Activated naive CD8-positive, alpha-beta T cell treated with anti-CD3 and anti-CD28 coated beads, Interleukin-2, amount 50 U/mL, for 24 hours (primary cell): ENCODE measurements at regions not wholly inside any gene's neighbourhood (a gene's known extent, or its start where the extent isn't known, plus 50 kb on each side); places are given as distances from the start of the nearest gene placed in this dataset.

Experiments
- ATAC-seq: fragments of 150-1000 bp; cut with Tn5 transposase; one replicate; pipeline ENCODE4 v1.10.0; 2021
- DNase-seq: peaks from one replicate; pipeline ENCODE4 v3.0.0; 2021
- H3K27ac Mint-ChIP-seq: one replicate; pipeline ENCODE4 v1.8.0; 2021; ENCODE audit warnings: mild to moderate bottlenecking, mixed read lengths
- H3K27me3 Mint-ChIP-seq: one replicate; pipeline ENCODE4 v1.8.0; 2021; ENCODE audit warnings: mixed read lengths
- H3K36me3 Mint-ChIP-seq: one replicate; pipeline ENCODE4 v1.8.0; 2021; ENCODE audit warnings: low read depth, mixed read lengths
- H3K4me1 Mint-ChIP-seq: one replicate; pipeline ENCODE4 v1.8.0; 2021; ENCODE audit warnings: mixed read lengths
- H3K4me3 Mint-ChIP-seq: one replicate; pipeline ENCODE4 v1.8.0; 2021; ENCODE audit warnings: mild to moderate bottlenecking, moderate library complexity, mixed read lengths
- H3K9me3 Mint-ChIP-seq: one replicate; pipeline ENCODE4 v1.8.0; 2021; ENCODE audit warnings: mixed read lengths

DNA sequence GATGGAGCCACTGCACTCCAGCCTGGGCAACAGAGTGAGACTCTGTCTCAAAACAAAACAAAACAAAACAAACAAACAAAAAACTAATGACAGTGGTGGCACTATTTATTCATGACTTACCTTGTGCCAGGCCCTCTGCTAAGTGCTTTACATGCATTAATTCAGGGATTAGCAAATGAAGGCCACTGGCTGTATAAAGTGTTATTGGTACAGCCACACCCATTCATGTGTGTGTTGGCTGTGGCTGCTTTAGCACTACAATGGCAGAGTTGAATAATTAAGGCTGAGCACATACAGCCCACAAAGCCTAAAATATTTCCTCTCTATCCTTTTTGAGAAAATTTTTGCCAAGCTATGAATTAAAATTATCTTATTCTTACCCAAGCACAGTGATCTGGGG is 531.8 kb upstream of the CDH5 start:
- ATAC-seq: no peak
- H3K9me3 Mint-ChIP-seq: no peaks in the 10 kb centered on the region
- no peaks in the 10 kb centered on the region for H3K4me1 Mint-ChIP-seq
- no peak overlapping the region for H3K4me3 Mint-ChIP-seq
- DNase-seq: no peak
- H3K36me3 Mint-ChIP-seq: no peaks in the 10 kb centered on the region
- no peaks in the 10 kb centered on the region for H3K27me3 Mint-ChIP-seq
- no peak overlapping the region for H3K27ac Mint-ChIP-seq

DNA sequence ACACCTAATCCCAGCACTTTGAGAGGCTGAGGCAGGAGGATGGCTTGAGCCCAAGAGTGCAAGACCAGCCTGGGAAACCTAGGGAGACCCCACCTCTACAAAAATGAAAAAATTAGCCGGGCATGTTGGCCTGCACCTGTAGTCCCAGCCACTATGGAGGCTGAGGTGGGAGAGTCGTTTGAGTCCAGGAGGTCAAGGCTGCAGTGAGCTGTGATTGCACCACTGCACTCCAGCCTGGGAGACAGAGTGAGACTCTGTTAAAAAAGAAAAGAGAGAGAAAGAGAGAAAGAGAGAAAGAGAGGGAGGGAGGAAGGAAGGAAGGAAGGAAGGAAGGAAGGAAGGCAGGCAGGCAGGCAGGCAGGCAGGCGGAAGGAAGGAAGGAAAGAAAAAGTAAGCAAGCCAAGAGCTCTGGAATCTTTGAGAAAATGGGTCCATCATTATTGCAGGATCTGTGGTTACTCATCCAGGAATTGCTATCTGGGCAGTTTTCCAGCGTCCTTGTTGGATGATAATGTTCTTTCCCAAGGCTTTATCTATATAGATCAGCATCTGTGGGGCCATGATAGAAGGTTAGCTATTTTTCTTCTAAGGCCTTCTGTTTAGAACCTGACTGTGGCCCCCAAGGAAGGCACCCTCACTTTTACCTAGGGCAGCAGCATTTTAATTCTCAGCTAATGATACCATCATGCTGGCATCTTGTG is 533.2 kb upstream of the CDH5 start:
- ATAC-seq: no peak
- H3K9me3 Mint-ChIP-seq: no peaks in the 10 kb centered on the region
- no peak overlapping the region for H3K4me3 Mint-ChIP-seq
- no peaks in the 10 kb centered on the region for H3K4me1 Mint-ChIP-seq
- no peak for DNase-seq
- no peaks in the 10 kb centered on the region for H3K27me3 Mint-ChIP-seq
- no peaks in the 10 kb centered on the region for H3K36me3 Mint-ChIP-seq
- no peak overlapping the region for H3K27ac Mint-ChIP-seq

DNA sequence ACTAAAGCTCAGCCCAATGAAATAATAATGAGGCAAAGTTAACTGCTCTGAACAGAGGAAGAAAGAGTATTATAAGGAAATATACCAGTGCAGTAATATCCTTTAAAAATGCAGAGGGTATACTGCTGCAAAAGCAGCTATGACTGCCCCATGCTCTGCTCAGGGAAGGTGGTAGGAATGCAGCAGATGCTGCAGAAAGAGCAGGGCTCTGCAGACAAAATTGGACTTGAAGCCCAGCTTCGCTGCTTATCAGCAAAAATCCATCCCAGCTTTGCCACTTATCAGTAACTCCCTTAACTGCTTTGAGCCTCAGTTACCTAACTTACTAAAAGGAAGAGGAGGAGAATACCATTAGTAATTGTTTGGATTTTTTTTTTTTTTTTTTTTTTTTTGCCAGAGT is 533.8 kb upstream of the CDH5 start:
- Mint-ChIP-seq H3K4me1 (no peaks in the 10 kb centered on the region), H3K9me3 (no peaks in the 10 kb centered on the region), H3K36me3 (no peaks in the 10 kb centered on the region), H3K4me3 (no peak overlapping the region), H3K27me3 (no peaks in the 10 kb centered on the region), H3K27ac (no peak overlapping the region)
- ATAC-seq (no peak), DNase-seq (no peak)

DNA sequence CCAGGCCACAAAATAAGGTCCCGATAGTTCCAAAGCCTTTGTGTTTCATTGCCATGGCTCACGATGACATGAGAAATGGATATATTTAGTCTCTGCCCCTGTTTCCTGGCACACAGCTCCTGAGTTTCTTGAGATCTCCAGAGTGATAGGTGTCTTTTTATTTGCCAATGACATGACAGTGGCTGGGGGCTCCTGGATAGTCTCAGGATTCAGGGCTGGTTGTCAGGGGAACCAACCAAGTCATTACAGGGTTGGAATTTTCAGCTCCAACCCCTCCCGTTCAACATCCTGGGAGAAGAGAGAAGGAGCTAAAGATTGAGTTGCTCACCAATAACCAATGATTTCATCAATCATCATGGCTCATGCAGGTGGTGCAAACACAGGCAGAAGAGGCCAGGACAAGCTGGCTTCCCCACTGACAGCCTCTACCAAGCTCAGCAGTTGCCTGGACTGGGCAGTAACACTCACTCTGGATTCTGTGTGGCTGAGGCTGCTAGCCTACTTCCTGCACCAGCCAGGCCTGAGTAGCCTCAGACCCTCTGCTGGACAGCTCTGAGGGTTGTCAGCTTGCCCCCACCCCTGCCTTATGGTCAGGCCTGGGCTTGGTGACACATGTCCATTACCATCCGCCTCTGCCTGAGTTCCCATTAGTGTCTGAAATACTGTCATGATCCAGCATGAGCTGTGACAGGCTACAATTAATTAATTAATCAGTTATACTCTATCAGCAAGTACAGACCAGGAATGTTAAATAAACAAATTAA is 534.4 kb upstream of the CDH5 start:
- Mint-ChIP-seq H3K4me3 (no peak overlapping the region), H3K4me1 (no peaks in the 10 kb centered on the region), H3K36me3 (no peaks in the 10 kb centered on the region), H3K27me3 (no peaks in the 10 kb centered on the region), H3K27ac (no peak overlapping the region), H3K9me3 (peaks cover 3% of the 10 kb centered on the region)
- DNase-seq (no peak), ATAC-seq (no peak)

DNA sequence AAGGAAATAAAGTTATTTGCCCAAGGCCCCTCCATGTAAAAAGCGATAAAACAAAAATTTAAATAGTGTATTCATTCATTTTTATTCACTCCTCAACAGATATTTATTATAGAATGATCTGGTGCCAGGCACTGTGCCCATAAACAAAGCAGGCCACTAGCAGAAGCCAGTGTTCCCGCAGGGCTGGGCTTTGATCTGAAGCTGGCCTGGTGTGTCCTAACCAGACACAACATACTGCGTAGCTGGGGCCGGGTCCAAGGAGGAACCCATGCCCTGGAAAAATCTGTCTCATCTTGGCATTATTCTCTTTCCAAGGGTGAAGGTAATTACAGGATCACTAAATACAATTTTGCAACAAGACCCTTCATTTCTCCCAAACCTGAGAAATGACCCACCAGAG is 537.4 kb upstream of the CDH5 start:
- ATAC-seq (no peak), DNase-seq (no peak)
- no peaks in the 10 kb centered on the region for H3K36me3 Mint-ChIP-seq
- H3K27ac Mint-ChIP-seq: no peak overlapping the region
- H3K4me3 Mint-ChIP-seq: no peak overlapping the region
- H3K4me1 Mint-ChIP-seq: no peaks in the 10 kb centered on the region
- H3K9me3 Mint-ChIP-seq: peaks cover 5% of the 10 kb centered on the region
- H3K27me3 Mint-ChIP-seq: no peaks in the 10 kb centered on the region

DNA sequence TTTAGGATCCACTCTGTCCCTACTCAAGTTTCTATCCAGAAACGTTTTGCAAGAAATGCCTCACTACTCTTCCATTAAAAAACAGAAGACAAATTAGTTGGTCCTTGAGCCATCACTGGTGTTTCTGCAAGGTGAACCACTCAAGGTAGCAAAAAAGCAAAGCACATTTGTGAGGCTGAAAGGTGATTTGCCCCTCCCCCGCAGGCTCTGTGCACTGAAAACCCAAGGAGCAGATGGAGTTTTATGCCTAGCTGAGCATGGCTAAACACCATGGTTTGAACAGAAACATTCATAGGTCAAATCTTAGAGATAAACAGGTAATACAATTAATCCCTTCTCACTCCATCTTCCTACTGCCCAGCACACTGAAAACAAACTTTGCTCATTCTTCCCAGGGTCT is 538.2 kb upstream of the CDH5 start:
- no peaks in the 10 kb centered on the region for H3K4me1 Mint-ChIP-seq
- ATAC-seq: no peak
- H3K27me3 Mint-ChIP-seq: no peaks in the 10 kb centered on the region
- peaks cover 5% of the 10 kb centered on the region for H3K9me3 Mint-ChIP-seq
- no peak overlapping the region for H3K27ac Mint-ChIP-seq
- H3K4me3 Mint-ChIP-seq: no peak overlapping the region
- H3K36me3 Mint-ChIP-seq: no peaks in the 10 kb centered on the region
- no peak for DNase-seq

DNA sequence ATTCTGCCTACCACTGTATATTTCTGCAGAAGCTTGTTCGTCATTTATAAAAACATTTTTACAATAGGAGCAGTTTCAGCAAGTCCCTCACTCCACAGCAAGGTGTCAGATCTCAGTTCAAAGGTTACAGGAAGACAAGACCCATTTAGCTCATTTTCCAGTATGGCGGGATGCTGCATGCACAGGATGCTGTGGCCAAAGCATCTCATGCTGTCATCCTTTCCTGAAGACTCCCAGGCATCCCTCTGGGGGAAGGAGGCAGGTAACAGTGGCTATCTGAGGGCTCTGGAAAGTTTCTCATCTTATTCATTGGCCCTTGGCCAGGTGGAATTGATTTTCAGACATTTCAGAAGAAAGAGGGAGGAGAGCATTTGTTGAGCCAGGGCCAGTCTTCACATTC is 539.3 kb upstream of the CDH5 start:
- ATAC-seq: no peak
- no peak for DNase-seq
- no peak overlapping the region for H3K4me3 Mint-ChIP-seq
- H3K27ac Mint-ChIP-seq: no peak overlapping the region
- no peaks in the 10 kb centered on the region for H3K27me3 Mint-ChIP-seq
- no peaks in the 10 kb centered on the region for H3K4me1 Mint-ChIP-seq
- H3K36me3 Mint-ChIP-seq: no peaks in the 10 kb centered on the region
- H3K9me3 Mint-ChIP-seq: peaks cover 5% of the 10 kb centered on the region

DNA sequence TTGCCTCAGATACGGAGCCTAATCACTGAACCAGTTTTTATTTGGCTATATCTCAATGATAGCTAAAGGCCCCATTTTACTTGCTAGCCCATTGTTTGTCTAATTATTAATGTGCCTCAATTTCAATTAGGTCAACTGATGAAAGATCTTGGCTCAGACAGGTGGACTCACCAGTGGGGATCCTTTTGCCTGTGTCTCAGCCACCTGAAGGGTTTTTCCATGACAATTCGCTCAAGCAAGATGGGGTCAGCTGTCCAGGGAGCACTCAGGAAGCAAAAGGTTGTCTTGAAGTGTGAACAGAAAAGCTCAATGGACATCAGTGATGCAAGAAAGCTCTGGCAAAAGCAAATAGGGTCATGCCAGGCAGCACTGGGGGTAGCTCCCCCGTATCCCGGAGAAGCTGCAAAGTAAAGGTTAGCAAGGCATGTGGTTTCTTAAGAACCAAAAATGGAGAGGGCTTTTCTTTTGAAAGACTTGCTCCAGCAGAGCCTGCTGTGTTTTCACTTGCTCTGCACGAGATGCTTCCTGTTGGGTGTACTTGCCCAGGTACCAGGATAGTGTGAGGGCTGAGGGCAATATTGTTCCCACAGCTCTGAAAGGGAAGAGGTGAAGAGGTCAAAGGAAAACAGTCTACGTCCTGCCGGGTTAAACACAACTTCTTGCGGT is 541.2 kb upstream of the CDH5 start:
- Mint-ChIP-seq H3K4me1 (no peaks in the 10 kb centered on the region), H3K36me3 (no peaks in the 10 kb centered on the region), H3K9me3 (peaks cover 5% of the 10 kb centered on the region), H3K27ac (no peak overlapping the region), H3K27me3 (no peaks in the 10 kb centered on the region), H3K4me3 (no peak overlapping the region)
- ATAC-seq (no peak), DNase-seq (no peak)

DNA sequence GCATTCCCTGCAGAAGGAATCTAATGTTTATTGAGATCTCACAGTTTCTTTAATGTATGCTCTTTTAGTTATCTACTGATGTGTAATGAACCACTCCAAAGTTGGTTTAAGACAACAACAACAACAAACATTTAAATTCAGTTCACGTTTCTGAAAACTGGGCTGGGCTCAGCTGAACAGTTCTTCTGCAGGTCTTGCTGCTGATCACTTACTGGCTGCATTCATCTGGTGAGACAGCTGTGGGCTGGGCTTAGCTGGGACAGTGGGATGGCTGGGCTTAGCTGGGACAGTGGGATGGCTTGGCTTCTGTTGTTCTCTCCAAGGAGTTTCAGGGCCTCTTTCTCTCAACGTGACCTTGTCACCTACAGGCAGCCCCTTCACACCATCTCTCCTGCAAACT is 544.3 kb upstream of the CDH5 start:
- H3K9me3 Mint-ChIP-seq: peaks cover 2% of the 10 kb centered on the region
- ATAC-seq: no peak
- no peaks in the 10 kb centered on the region for H3K27me3 Mint-ChIP-seq

DNA sequence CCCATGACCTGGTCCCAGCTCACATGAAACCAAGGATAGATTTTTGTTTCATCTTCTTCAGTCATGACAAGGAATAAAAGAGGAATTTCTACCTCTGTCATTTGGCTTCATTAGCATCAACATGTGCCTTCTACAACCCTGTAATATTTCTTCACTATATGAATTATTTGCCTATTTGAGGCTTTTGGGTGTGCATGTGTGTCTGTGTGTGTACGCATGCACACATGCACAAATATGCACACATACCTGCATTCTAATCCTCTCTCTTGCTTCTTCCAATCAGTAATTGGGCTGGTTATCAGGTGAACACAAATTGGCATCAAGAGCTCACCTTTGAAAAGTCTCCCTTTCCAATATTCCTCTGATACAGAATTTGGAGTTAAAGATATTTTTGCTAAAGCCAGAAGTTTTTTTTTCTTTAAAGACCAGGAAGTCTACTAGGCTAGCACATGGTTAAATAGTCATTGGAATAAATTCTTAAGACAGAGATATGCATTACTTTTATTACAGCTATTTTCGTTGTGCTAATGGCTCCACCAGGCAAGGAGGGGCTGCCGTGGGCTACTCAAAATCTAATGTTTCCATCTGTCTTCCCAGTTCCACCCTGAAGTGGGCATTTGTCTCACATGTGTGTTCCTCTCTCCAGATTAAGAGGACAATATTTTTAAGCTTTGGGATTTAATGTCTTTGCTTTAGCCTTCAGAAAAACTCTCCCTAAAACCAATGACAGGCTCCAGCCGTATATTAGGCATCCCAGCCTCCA is 547.2 kb upstream of the CDH5 start:
- ATAC-seq: no peak
- Mint-ChIP-seq H3K27me3 (no peaks in the 10 kb centered on the region), H3K27ac (no peak overlapping the region)

More for the DNA sequence above, 544.3 kb upstream of the CDH5 start:
- no peaks in the 10 kb centered on the region for H3K36me3 Mint-ChIP-seq
- no peaks in the 10 kb centered on the region for H3K4me1 Mint-ChIP-seq
- H3K4me3 Mint-ChIP-seq: no peak overlapping the region
- no peak overlapping the region for H3K27ac Mint-ChIP-seq
- DNase-seq: no peak

DNA sequence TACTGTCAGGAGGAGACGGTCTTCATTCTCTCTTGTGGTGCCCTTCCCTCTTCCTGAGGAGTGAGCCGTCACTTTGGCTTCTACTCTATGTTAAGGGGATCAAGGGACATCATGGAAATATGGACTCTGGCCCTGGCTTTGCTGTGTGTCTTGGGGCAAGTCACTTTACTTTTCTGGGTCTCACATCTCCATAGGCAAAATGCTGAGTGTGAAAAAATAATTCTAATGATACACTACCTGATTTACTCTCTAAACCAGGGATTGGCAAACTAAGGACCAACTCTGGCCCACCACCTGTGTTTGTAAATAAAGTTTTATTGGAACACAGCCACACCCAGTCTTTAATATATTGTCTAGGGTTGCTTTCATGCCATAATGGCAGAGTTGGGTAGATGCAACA is 548.7 kb upstream of the CDH5 start:
- H3K4me1 Mint-ChIP-seq: no peaks in the 10 kb centered on the region
- no peak overlapping the region for H3K27ac Mint-ChIP-seq
- H3K9me3 Mint-ChIP-seq: peaks cover 4% of the 10 kb centered on the region
- H3K27me3 Mint-ChIP-seq: no peaks in the 10 kb centered on the region
- no peak overlapping the region for H3K4me3 Mint-ChIP-seq
- ATAC-seq: no peak
- no peaks in the 10 kb centered on the region for H3K36me3 Mint-ChIP-seq
- no peak for DNase-seq

More for the DNA sequence above, 547.2 kb upstream of the CDH5 start:
- Mint-ChIP-seq H3K4me3 (no peak overlapping the region), H3K4me1 (no peaks in the 10 kb centered on the region), H3K9me3 (no peaks in the 10 kb centered on the region), H3K36me3 (no peaks in the 10 kb centered on the region)
- no peak for DNase-seq

DNA sequence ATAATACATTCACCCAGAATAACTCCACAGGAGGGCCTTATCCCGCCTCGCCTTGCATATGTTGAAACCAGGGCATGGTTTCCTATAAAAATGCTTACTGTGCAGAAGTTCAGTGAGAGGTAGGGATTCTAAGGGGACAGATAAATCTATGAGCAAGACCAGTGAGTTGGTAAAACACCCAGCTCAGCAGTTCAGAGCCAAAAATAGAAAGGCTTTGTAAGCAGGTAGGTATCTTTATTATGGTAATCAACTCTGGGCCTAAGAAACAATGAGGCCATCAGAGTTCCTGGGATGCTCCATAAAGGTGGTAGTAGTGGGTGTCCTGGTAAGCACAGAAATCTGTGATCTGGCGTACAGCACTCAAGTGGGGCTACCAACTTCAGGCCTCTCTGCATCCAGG is 549.4 kb upstream of the CDH5 start:
- H3K27me3 Mint-ChIP-seq: no peaks in the 10 kb centered on the region
- ATAC-seq (no peak), DNase-seq (no peak)
- H3K36me3 Mint-ChIP-seq: no peaks in the 10 kb centered on the region
- H3K4me3 Mint-ChIP-seq: no peak overlapping the region
- H3K4me1 Mint-ChIP-seq: no peaks in the 10 kb centered on the region
- peaks cover 6% of the 10 kb centered on the region for H3K9me3 Mint-ChIP-seq
- no peak overlapping the region for H3K27ac Mint-ChIP-seq

DNA sequence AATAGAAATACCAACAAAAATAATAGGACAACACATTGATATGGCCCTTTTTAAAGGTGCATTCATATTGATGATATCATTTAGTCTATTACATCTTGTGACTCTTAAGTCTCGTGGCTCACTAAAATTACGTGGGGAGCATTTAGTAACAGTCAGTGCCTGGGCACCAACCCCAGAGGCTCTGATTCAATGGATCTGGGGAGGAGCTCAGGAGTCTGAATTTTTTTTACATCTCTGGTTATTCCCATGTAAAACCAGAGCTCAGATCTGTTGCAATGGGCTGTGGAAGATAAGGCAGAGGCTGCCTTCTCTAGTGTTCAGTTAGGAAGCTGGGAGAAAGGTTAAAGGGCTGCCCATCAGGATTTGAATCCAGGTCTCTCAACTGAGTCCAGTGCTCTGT is 549.9 kb upstream of the CDH5 start:
- DNase-seq (no peak), ATAC-seq (no peak)
- no peaks in the 10 kb centered on the region for H3K4me1 Mint-ChIP-seq
- H3K27ac Mint-ChIP-seq: no peak overlapping the region
- H3K4me3 Mint-ChIP-seq: no peak overlapping the region
- no peaks in the 10 kb centered on the region for H3K36me3 Mint-ChIP-seq
- no peaks in the 10 kb centered on the region for H3K27me3 Mint-ChIP-seq
- H3K9me3 Mint-ChIP-seq: peaks cover 6% of the 10 kb centered on the region

DNA sequence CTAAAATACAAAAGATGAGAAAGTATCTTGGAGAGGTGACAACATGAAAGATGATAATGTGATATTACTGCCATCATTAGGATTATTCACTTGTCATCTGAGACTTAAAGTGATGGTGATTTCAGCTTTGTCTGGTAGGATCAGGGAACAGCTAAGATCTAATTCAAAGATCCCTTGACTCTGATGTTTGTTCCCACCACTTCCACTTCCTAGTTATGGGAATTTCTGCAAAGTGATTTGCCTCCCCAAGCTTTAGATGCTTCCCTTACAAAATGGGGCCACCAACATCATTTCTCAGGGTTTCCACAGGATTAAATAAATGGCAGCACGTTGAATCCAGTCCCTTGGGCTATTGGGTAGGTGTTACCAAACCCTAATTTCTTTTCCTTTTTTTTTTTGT is 550.8 kb upstream of the CDH5 start:
- Mint-ChIP-seq H3K9me3 (peaks cover 6% of the 10 kb centered on the region), H3K4me1 (no peaks in the 10 kb centered on the region), H3K27ac (no peak overlapping the region), H3K4me3 (no peak overlapping the region), H3K36me3 (no peaks in the 10 kb centered on the region), H3K27me3 (no peaks in the 10 kb centered on the region)
- DNase-seq (no peak), ATAC-seq (no peak)
